WTC11 (cell line): ENCODE measurements at regions not wholly inside any gene's neighbourhood (a gene's known extent, or its start where the extent isn't known, plus 50 kb on each side); places are given as distances from the start of the nearest gene placed in this dataset.
A peak's percentile ranks its signal among the peaks of the same experiment; 100 is the strongest.

Source experiments
- ATAC-seq: fragments of 200-7000 bp; cut with Tn5 transposase; 2 replicates; pipeline ENCODE4 v1.10.0; 2021; ENCODE audit warnings: mild to moderate bottlenecking, moderate library complexity
- CTCF ChIA-PET: fragments of 300-600 bp; sonication (Branson Sonifier 250); formaldehyde crosslinking; loops from one replicate; lab custom pipeline; 2021; ENCODE audit warnings: antibody characterized with exemption; lab: Charles Lee
- POLR2A ChIA-PET: fragments of 350-600 bp; sonication (Branson Sonifier 250); formaldehyde crosslinking; loops from one replicate; lab custom pipeline; 2021; ENCODE audit warnings: antibody characterized with exemption; lab: Charles Lee
- DNase-seq: peaks from one replicate; pipeline ENCODE4 v3.0.0; 2021; ENCODE audit warnings: low spot score
- H3K27ac Mint-ChIP-seq: 2 replicates; pipeline ENCODE4 v1.8.0; 2021; ENCODE audit warnings: mixed read lengths
- H3K27me3 Mint-ChIP-seq: 2 replicates; pipeline ENCODE4 v1.8.0; 2021; ENCODE audit warnings: low read depth, mild to moderate bottlenecking, moderate library complexity, mixed read lengths
- H3K36me3 Mint-ChIP-seq: 2 replicates; pipeline ENCODE4 v1.8.0; 2021; ENCODE audit warnings: mixed read lengths
- H3K4me1 Mint-ChIP-seq: 2 replicates; pipeline ENCODE4 v1.8.0; 2022; ENCODE audit warnings: mixed read lengths
- H3K4me3 Mint-ChIP-seq: 2 replicates; pipeline ENCODE4 v1.8.0; 2021; ENCODE audit warnings: mild to moderate bottlenecking, moderate library complexity, mixed read lengths
- H3K9me3 Mint-ChIP-seq: 2 replicates; pipeline ENCODE4 v1.8.0; 2021; ENCODE audit warnings: mixed read lengths
- ETV6 ChIP-seq: sonication (generic); formaldehyde crosslinking; IDR thresholded peaks from 2 replicates; pipeline ENCODE4 v1.8.1; 2022; ENCODE audit warnings: mild to moderate bottlenecking, missing genetic modification reagents
- FOXJ3 ChIP-seq: sonication (generic); formaldehyde crosslinking; IDR thresholded peaks from 2 replicates; pipeline ENCODE4 v1.9.0; 2021; ENCODE audit warnings: missing genetic modification reagents, mild to moderate bottlenecking, borderline replicate concordance
- FOXP4 ChIP-seq: sonication (generic); formaldehyde crosslinking; IDR thresholded peaks from 2 replicates; pipeline ENCODE4 v1.8.0; 2022; ENCODE audit warnings: mild to moderate bottlenecking, missing genetic modification reagents
- GTF2I ChIP-seq: fragments of 250-450 bp; sonication (Bioruptor Pico); conservative IDR thresholded peaks from 2 replicates; pipeline ENCODE4 v1.4.0; 2021; ENCODE audit warnings: mild to moderate bottlenecking
- JUN ChIP-seq: sonication (generic); formaldehyde crosslinking; IDR thresholded peaks from 2 replicates; pipeline ENCODE4 v1.8.0; 2023; ENCODE audit warnings: mild to moderate bottlenecking, missing genetic modification reagents
- NFATC4 ChIP-seq: fragments of 250-450 bp; sonication (Bioruptor Pico); IDR thresholded peaks from 2 replicates; pipeline ENCODE4 v1.9.0; 2021; ENCODE audit warnings: mild to moderate bottlenecking
- NR3C1 ChIP-seq: sonication (generic); formaldehyde crosslinking; conservative IDR thresholded peaks from 2 replicates; pipeline ENCODE4 v1.8.1; 2023; ENCODE audit warnings: low read depth, mild to moderate bottlenecking, missing genetic modification reagents
- PRDM15 ChIP-seq: sonication (generic); formaldehyde crosslinking; IDR thresholded peaks from 2 replicates; pipeline ENCODE4 v1.8.0; 2022; ENCODE audit warnings: missing genetic modification reagents
- TP53 ChIP-seq: sonication (generic); formaldehyde crosslinking; IDR thresholded peaks from 2 replicates; pipeline ENCODE4 v1.8.1; 2023; ENCODE audit warnings: mild to moderate bottlenecking, missing genetic modification reagents
- ZNF281 ChIP-seq: sonication (generic); formaldehyde crosslinking; IDR thresholded peaks from 2 replicates; pipeline ENCODE4 v1.8.0; 2023; ENCODE audit warnings: mild to moderate bottlenecking, missing genetic modification reagents
- ZNF423 ChIP-seq: fragments of 250-450 bp; sonication (Bioruptor Pico); IDR thresholded peaks from 2 replicates; pipeline ENCODE4 v2.1.2; 2022; ENCODE audit warnings: mild to moderate bottlenecking, moderate library complexity
- TF ChIP-seq, protein P1 (sequence below): fragments of 250-450 bp; sonication (Bioruptor Pico); IDR thresholded peaks from 2 replicates; pipeline ENCODE4 v1.9.0; 2021; ENCODE audit warnings: moderate library complexity, mild to moderate bottlenecking, inconsistent platforms, borderline replicate concordance
- TF ChIP-seq, protein P2 (sequence below): sonication (generic); formaldehyde crosslinking; IDR thresholded peaks from 2 replicates; pipeline ENCODE4 v1.8.1; 2023; ENCODE audit warnings: mild to moderate bottlenecking, missing genetic modification reagents, borderline replicate concordance
- TF ChIP-seq, protein P3 (sequence below): sonication (generic); formaldehyde crosslinking; IDR thresholded peaks from 2 replicates; pipeline ENCODE4 v1.8.0; 2023; ENCODE audit warnings: missing genetic modification reagents

GRCh38 chr4:83662204-83662603, 126.3 kb downstream of the GPAT3 start (continued):
- TF ChIP-seq, protein P1, sequence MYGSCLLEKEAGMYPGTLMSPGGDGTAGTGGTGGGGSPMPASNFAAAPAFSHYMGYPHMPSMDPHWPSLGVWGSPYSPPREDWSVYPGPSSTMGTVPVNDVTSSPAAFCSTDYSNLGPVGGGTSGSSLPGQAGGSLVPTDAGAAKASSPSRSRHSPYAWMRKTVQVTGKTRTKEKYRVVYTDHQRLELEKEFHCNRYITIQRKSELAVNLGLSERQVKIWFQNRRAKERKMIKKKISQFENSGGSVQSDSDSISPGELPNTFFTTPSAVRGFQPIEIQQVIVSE: no peak
- peak; percentile 47; the same call in 1 of the 2 replicates for TF ChIP-seq ZNF423 (CRISPR knock-in tag)
- no peak for TF ChIP-seq PRDM15
- TF ChIP-seq, protein P2, sequence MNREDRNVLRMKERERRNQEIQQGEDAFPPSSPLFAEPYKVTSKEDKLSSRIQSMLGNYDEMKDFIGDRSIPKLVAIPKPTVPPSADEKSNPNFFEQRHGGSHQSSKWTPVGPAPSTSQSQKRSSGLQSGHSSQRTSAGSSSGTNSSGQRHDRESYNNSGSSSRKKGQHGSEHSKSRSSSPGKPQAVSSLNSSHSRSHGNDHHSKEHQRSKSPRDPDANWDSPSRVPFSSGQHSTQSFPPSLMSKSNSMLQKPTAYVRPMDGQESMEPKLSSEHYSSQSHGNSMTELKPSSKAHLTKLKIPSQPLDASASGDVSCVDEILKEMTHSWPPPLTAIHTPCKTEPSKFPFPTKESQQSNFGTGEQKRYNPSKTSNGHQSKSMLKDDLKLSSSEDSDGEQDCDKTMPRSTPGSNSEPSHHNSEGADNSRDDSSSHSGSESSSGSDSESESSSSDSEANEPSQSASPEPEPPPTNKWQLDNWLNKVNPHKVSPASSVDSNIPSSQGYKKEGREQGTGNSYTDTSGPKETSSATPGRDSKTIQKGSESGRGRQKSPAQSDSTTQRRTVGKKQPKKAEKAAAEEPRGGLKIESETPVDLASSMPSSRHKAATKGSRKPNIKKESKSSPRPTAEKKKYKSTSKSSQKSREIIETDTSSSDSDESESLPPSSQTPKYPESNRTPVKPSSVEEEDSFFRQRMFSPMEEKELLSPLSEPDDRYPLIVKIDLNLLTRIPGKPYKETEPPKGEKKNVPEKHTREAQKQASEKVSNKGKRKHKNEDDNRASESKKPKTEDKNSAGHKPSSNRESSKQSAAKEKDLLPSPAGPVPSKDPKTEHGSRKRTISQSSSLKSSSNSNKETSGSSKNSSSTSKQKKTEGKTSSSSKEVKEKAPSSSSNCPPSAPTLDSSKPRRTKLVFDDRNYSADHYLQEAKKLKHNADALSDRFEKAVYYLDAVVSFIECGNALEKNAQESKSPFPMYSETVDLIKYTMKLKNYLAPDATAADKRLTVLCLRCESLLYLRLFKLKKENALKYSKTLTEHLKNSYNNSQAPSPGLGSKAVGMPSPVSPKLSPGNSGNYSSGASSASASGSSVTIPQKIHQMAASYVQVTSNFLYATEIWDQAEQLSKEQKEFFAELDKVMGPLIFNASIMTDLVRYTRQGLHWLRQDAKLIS (CRISPR knock-in tag): no peak
- TF ChIP-seq ETV6: peak; percentile 58; the same call in 1 of the 2 replicates
- TF ChIP-seq NR3C1: no peak
- TF ChIP-seq FOXP4 (CRISPR knock-in tag): no peak
- TF ChIP-seq, all 79 proteins: peak for 2

DNA sequence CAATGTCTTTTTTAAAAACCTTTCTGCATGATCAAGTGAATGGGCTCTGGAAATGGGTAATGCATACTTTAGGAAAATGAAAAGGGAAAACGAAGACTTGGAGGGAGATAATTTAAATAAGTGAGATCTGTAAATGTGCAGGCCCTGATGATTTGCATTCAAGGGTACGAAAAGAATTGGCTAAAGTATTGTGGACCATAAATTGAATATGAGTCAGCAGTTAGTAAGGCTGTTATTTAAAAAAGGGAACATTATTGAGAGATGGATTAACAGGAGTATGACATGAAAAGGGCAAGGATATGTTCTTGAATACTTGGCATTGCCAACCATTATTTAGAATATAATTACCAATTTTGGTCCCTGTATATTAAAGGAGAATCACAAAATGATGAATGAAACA, 125.5 kb downstream of the GPAT3 start:
- DNase-seq (no peak), ATAC-seq (no peak)
- H3K9me3 Mint-ChIP-seq: peaks cover 6% of the 10 kb centered on the region
- POLR2A ChIA-PET: no interaction called here
- H3K27me3 Mint-ChIP-seq: no peaks in the 10 kb centered on the region
- H3K4me3 Mint-ChIP-seq: no peak overlapping the region
- CTCF ChIA-PET: no interaction called here
- H3K4me1 Mint-ChIP-seq: peaks cover 58% of the 10 kb centered on the region
- no peak for TF ChIP-seq NFATC4
- H3K36me3 Mint-ChIP-seq: peaks cover 3% of the 10 kb centered on the region; the same call in 1 of the 2 replicates
- no peak overlapping the region for H3K27ac Mint-ChIP-seq

- H3K27ac Mint-ChIP-seq: no peak overlapping the region
- peaks cover 3% of the 10 kb centered on the region; the same call in 1 of the 2 replicates for H3K36me3 Mint-ChIP-seq
- ATAC-seq (no peak), DNase-seq (no peak)
- CTCF ChIA-PET: no interaction called here
- no peaks in the 10 kb centered on the region for H3K27me3 Mint-ChIP-seq
- peaks cover 6% of the 10 kb centered on the region for H3K9me3 Mint-ChIP-seq
- peaks cover 58% of the 10 kb centered on the region for H3K4me1 Mint-ChIP-seq
- no peak for TF ChIP-seq GTF2I (CRISPR knock-in tag)
- TF ChIP-seq, protein P3, sequence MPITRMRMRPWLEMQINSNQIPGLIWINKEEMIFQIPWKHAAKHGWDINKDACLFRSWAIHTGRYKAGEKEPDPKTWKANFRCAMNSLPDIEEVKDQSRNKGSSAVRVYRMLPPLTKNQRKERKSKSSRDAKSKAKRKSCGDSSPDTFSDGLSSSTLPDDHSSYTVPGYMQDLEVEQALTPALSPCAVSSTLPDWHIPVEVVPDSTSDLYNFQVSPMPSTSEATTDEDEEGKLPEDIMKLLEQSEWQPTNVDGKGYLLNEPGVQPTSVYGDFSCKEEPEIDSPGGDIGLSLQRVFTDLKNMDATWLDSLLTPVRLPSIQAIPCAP (CRISPR knock-in tag): no peak
- TF ChIP-seq TP53: no peak
- no peak for TF ChIP-seq FOXJ3 (CRISPR knock-in tag)
- TF ChIP-seq JUN (CRISPR knock-in tag): no peak
- TF ChIP-seq ZNF281: no peak
- TF ChIP-seq, all 79 proteins: peak for 0
- H3K4me3 Mint-ChIP-seq: no peak overlapping the region
- POLR2A ChIA-PET: no interaction called here
Observed at GRCh38 chr4:83660578-83660977, 124.7 kb downstream of the GPAT3 start.
